ENCODE measurements at regions not wholly inside any gene's neighbourhood (a gene's known extent, or its start where the extent isn't known, plus 50 kb on each side); places are given as distances from the start of the nearest gene placed in this dataset.

DNA sequence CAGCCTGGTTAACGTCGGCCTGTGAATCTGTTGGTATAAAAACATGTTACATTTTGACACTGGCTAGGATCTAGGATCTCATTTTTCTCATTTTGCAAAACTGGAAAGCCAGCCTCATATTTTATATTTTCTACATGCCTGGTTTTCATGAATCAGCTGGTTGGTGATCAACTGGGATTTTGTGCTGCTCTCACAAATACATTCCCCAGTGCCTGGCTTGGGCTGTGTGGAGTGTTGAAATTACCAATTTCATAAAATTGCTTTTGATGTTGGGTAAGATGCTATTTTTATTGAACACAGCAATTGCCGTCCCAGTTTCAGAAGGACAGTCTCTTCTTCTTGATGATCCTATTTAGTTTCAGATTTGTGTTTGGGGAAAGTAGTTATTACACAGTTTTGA, 604.3 kb downstream of the TAFA4 start:
- TF ChIP-seq, protein P1, sequence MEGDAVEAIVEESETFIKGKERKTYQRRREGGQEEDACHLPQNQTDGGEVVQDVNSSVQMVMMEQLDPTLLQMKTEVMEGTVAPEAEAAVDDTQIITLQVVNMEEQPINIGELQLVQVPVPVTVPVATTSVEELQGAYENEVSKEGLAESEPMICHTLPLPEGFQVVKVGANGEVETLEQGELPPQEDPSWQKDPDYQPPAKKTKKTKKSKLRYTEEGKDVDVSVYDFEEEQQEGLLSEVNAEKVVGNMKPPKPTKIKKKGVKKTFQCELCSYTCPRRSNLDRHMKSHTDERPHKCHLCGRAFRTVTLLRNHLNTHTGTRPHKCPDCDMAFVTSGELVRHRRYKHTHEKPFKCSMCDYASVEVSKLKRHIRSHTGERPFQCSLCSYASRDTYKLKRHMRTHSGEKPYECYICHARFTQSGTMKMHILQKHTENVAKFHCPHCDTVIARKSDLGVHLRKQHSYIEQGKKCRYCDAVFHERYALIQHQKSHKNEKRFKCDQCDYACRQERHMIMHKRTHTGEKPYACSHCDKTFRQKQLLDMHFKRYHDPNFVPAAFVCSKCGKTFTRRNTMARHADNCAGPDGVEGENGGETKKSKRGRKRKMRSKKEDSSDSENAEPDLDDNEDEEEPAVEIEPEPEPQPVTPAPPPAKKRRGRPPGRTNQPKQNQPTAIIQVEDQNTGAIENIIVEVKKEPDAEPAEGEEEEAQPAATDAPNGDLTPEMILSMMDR (conservative IDR thresholded peaks at IDR 0.05; ENCODE audit: low read length) = no peak
- no peak for TF ChIP-seq EZH2phosphoT487 (IDR thresholded peaks at IDR 0.05; ENCODE audit: borderline replicate concordance, low read depth, low read length)
